Spleen (tissue), 7 donors: ENCODE measurements at regions not wholly inside any gene's neighbourhood (a gene's known extent, or its start where the extent isn't known, plus 50 kb on each side); places are given as distances from the start of the nearest gene placed in this dataset.

Experiments
- CTCF ChIP-seq, 11 experiments: fragments of 200-600 bp in 7 of 11; fragments of 450-650 bp in 4 of 11; sonication (generic) in 4 of 11; IDR thresholded peaks in 8 of 11; conservative IDR thresholded peaks in 3 of 11; 1 replicate in 7 of 11; 2 replicates in 4 of 11; pipeline versions ENCODE4 v1.4.0 to v1.8.0; 2016 to 2021; ENCODE audit warnings: antibody characterized with exemption in 11 of 11, inconsistent platforms in 4 of 11, mild to moderate bottlenecking in 1 of 11
- POLR2A ChIP-seq, 3 donors: fragments of 450-650 bp; IDR thresholded peaks; one replicate each; pipeline ENCODE4 v1.5.1; 2017; ENCODE audit warnings: antibody characterized with exemption in 3 of 3, mild to moderate bottlenecking in 1 of 3
- POLR2AphosphoS5 ChIP-seq, 3 donors: sonication (generic); formaldehyde crosslinking; IDR thresholded peaks; one replicate each; pipeline ENCODE4 v1.5.1; 2017; ENCODE audit warnings: antibody characterized with exemption in 3 of 3
- donor health status: DM: no; HTN: no; CAD: no; lungs with moderate emphysema.
- donor health status: DM: no; HTN: no; CAD: no.
- donor health status: DM: no; HTN: no; CAD: no.

GRCh38 chr6:1039191-1039590, 272.7 kb upstream of the FOXQ1 start:
- no peak for TF ChIP-seq CTCF (IDR thresholded peaks at IDR 0.05 in 8 of 11, conservative IDR thresholded peaks at IDR 0.05 in 3 of 11)
- TF ChIP-seq POLR2A (IDR thresholded peaks at IDR 0.05) = no peak
- TF ChIP-seq POLR2AphosphoS5 (IDR thresholded peaks at IDR 0.05) = no peak
